ENCODE measurements at regions not wholly inside any gene's neighbourhood (a gene's known extent, or its start where the extent isn't known, plus 50 kb on each side); places are given as distances from the start of the nearest gene placed in this dataset.

DNA sequence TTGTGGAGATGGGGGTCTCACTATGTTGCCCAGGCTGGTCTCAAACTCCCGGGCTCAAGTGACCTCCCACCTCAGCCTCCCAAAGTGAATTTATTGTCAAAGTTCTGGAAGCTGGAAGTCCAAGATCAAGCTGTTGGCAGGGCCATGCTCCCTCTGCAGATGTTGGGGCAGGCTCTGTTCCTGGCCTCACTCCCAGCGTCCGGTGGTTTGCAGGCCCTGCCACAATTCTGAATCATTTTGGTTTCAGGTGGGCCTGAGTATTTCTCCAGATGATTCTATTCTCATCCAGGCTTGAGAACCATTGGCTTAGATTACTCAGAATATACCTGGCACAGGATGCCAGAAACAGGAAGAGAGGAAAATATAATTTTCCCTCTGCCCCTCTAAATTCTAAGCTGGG is 737.4 kb downstream of the TNS3 start:
- TF ChIP-seq TAF1 (IDR thresholded peaks at IDR 0.05; ENCODE audit: borderline replicate concordance, insufficient read depth, low read length): no peak

DNA sequence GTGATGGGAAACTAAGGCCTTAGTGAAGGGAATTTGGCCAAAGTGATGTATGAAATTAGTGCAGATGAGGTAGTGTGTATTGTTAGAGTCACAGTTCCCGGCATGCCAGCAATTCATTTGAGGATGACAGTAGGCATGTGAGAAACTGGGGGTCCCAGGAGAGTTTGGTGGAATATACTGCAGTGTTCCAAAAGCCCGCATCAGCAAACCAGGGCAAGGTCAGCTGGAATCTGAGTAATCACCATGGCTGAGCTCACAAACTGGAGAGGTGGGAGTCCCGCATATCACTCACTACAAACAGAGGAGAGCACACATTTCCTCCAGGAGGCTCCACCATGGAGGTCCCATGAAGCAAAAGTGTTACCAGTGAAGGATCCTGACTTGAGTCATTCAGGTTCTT is 740.7 kb downstream of the TNS3 start:
- TF ChIP-seq FOXP2 (optimal IDR thresholded peaks at IDR 0.05; ENCODE audit: borderline replicate concordance, extremely low read depth, extremely low read length, insufficient read depth): no peak
- TF ChIP-seq, protein P1, sequence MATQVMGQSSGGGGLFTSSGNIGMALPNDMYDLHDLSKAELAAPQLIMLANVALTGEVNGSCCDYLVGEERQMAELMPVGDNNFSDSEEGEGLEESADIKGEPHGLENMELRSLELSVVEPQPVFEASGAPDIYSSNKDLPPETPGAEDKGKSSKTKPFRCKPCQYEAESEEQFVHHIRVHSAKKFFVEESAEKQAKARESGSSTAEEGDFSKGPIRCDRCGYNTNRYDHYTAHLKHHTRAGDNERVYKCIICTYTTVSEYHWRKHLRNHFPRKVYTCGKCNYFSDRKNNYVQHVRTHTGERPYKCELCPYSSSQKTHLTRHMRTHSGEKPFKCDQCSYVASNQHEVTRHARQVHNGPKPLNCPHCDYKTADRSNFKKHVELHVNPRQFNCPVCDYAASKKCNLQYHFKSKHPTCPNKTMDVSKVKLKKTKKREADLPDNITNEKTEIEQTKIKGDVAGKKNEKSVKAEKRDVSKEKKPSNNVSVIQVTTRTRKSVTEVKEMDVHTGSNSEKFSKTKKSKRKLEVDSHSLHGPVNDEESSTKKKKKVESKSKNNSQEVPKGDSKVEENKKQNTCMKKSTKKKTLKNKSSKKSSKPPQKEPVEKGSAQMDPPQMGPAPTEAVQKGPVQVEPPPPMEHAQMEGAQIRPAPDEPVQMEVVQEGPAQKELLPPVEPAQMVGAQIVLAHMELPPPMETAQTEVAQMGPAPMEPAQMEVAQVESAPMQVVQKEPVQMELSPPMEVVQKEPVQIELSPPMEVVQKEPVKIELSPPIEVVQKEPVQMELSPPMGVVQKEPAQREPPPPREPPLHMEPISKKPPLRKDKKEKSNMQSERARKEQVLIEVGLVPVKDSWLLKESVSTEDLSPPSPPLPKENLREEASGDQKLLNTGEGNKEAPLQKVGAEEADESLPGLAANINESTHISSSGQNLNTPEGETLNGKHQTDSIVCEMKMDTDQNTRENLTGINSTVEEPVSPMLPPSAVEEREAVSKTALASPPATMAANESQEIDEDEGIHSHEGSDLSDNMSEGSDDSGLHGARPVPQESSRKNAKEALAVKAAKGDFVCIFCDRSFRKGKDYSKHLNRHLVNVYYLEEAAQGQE (IDR thresholded peaks at IDR 0.05; ENCODE audit: insufficient read depth in 1 of 2, low read depth in 2 of 2, low read length in 2 of 2): no peak
- no peak for TF ChIP-seq TAF1 (IDR thresholded peaks at IDR 0.05; ENCODE audit: borderline replicate concordance, insufficient read depth, low read length)
- TF ChIP-seq POLR2AphosphoS5 (IDR thresholded peaks at IDR 0.05; ENCODE audit: low read depth, low read length): no peak

DNA sequence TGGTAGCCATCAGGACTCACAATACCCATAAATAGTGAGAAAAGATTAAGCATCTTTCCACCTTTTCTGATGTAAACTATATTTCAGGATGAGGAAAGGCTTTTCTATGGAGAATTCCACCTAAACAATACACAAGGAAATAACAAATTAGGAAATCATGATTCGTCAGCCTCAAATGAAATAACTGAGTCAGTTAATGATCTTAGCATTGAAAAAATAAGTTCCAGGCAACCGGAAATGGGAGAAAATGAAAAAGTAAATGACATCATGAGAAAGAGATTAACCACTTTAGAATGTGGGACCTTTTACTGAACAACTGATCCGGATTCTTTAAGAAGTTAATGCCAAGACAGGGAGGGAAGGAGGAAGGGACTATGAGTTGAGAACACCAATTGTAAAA is 742.3 kb downstream of the TNS3 start:
- TF ChIP-seq TAF1 (IDR thresholded peaks at IDR 0.05; ENCODE audit: borderline replicate concordance, insufficient read depth, low read length) (no peak), SIN3A (IDR thresholded peaks at IDR 0.05; ENCODE audit: borderline replicate concordance, insufficient read depth, low read length) (no peak), POLR2AphosphoS5 (IDR thresholded peaks at IDR 0.05; ENCODE audit: low read depth, low read length) (no peak), FOXP2 (optimal IDR thresholded peaks at IDR 0.05; ENCODE audit: borderline replicate concordance, extremely low read depth, extremely low read length, insufficient read depth) (no peak)
- TF ChIP-seq, protein P1 (IDR thresholded peaks at IDR 0.05; ENCODE audit: insufficient read depth in 1 of 2, low read depth in 2 of 2, low read length in 2 of 2): no peak

DNA sequence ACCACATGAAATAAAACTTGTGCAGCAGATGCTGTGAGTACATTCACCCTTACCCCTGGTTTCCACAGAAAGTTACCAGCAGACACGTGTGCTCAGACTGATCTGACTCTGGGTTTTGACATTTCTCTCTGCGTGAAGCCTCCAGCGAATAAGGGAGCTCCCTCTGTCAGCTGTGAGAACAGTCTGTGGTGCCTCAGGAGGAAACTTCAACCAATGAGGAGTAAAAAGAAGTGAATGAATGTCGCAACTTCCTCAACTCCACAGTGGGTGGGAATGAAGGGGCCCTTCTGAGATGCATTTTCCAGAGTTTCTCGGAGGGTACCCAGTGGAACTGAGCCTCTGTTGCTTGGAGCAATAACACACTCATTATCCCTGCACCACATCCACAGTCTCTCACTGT is 743.4 kb downstream of the TNS3 start:
- TF ChIP-seq TAF1 (IDR thresholded peaks at IDR 0.05; ENCODE audit: borderline replicate concordance, insufficient read depth, low read length): no peak
- TF ChIP-seq POLR2AphosphoS5 (IDR thresholded peaks at IDR 0.05; ENCODE audit: low read depth, low read length): no peak
- TF ChIP-seq, protein P1 (IDR thresholded peaks at IDR 0.05; ENCODE audit: insufficient read depth in 1 of 2, low read depth in 2 of 2, low read length in 2 of 2): no peak
- no peak for TF ChIP-seq SIN3A (IDR thresholded peaks at IDR 0.05; ENCODE audit: borderline replicate concordance, insufficient read depth, low read length)
- no peak for TF ChIP-seq FOXP2 (optimal IDR thresholded peaks at IDR 0.05; ENCODE audit: borderline replicate concordance, extremely low read depth, extremely low read length, insufficient read depth)

DNA sequence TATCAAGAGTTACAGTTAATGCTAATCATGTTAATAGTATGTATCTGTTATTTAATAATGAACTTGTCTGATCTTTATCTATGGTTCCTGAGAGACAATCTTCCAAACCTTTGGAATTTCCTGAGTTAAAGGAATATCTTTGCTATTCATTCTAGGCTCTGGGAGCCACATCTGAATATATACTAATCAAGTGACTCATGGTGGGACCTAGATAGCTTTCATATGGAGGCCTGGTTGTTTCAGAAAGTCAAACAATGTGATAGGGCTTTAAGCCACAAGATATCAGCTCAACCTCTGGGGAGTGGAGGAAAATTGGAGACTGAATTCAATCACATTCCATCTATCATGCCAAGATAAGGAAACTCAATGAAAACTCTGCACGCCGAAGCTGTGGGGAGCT is 746.4 kb downstream of the TNS3 start:
- no peak for TF ChIP-seq POLR2AphosphoS5 (IDR thresholded peaks at IDR 0.05; ENCODE audit: low read depth, low read length)
- TF ChIP-seq SIN3A (IDR thresholded peaks at IDR 0.05; ENCODE audit: borderline replicate concordance, insufficient read depth, low read length): no peak
- no peak for TF ChIP-seq TAF1 (IDR thresholded peaks at IDR 0.05; ENCODE audit: borderline replicate concordance, insufficient read depth, low read length)
- TF ChIP-seq FOXP2 (optimal IDR thresholded peaks at IDR 0.05; ENCODE audit: borderline replicate concordance, extremely low read depth, extremely low read length, insufficient read depth): no peak
- TF ChIP-seq, protein P1 (IDR thresholded peaks at IDR 0.05; ENCODE audit: insufficient read depth in 1 of 2, low read depth in 2 of 2, low read length in 2 of 2): no peak
